PFSK-1 (cell line): ENCODE measurements at regions not wholly inside any gene's neighbourhood (a gene's known extent, or its start where the extent isn't known, plus 50 kb on each side); places are given as distances from the start of the nearest gene placed in this dataset.

Experiments used
- FOXP2 ChIP-seq: optimal IDR thresholded peaks from 2 replicates; pipeline ENCODE3; 2011; ENCODE audit warnings: borderline replicate concordance, control low read depth, inconsistent platforms; ENCODE audit not compliant: insufficient read depth; ENCODE audit errors: extremely low read length, extremely low read depth
- POLR2AphosphoS5 ChIP-seq: IDR thresholded peaks from 2 replicates; pipeline ENCODE4 v1.6.1; 2012; ENCODE audit warnings: low read depth, mild to moderate bottlenecking, control low read depth, low read length, moderate library complexity
- REST ChIP-seq, 2 experiments: IDR thresholded peaks; 2 replicates each; pipeline versions ENCODE4 v1.6.1 to v1.8.0; 2011 to 2012; ENCODE audit warnings: low read depth in 2 of 2, low read length in 2 of 2, control low read depth in 1 of 2, inconsistent platforms in 1 of 2, mild to moderate bottlenecking in 1 of 2, moderate library complexity in 1 of 2; ENCODE audit not compliant: insufficient read depth in 1 of 2
- SIN3A ChIP-seq: IDR thresholded peaks from 2 replicates; pipeline ENCODE4 v1.6.1; 2012; ENCODE audit warnings: mild to moderate bottlenecking, low read length, moderate library complexity, borderline replicate concordance; ENCODE audit not compliant: insufficient read depth
- TAF1 ChIP-seq: IDR thresholded peaks from 2 replicates; pipeline ENCODE4 v1.6.1; 2012; ENCODE audit warnings: low read length, control low read depth, borderline replicate concordance; ENCODE audit not compliant: insufficient read depth

DNA sequence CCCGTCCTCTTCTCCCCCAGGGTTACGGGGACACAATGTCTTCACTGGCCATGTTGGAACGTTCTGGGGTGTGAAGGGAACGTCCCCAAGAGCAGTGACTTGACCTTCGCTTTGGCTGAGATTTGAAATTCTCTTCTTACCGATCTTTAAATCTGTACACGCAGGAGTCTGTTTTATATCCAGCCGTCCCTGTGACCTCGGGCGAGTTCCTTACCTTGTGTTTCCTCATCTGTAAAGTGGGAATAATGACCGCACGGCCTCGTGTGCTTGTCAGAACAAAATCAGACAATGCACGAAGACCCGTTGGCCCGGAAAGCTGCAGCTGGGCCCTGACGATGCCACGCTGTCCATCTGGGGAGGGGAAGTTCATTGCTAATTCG, 454.3 kb downstream of the PREX1 start:
- TF ChIP-seq REST (IDR thresholded peaks at IDR 0.05; ENCODE audit: insufficient read depth in 1 of 2, low read depth in 2 of 2, low read length in 2 of 2): no peak
- TF ChIP-seq TAF1: no peak
- no peak for TF ChIP-seq POLR2AphosphoS5
- no peak for TF ChIP-seq SIN3A
- no peak for TF ChIP-seq FOXP2
